ENCODE measurements at regions not wholly inside any gene's neighbourhood (a gene's known extent, or its start where the extent isn't known, plus 50 kb on each side); places are given as distances from the start of the nearest gene placed in this dataset.

- H4K5ac ChIP-seq (ENCODE audit: low read depth, low read length): peak overlapping the region; percentile 35; the same call in 1 of the 2 replicates
- no peak overlapping the region for H3K23ac ChIP-seq (ENCODE audit: low read depth, low read length)
- peak; percentile 90 for ATAC-seq (ENCODE audit: low read depth)
- H3K4me3 ChIP-seq (ENCODE audit: insufficient read depth, low read depth, low read length): no peak overlapping the region
- H2BK120ac ChIP-seq (ENCODE audit: low read depth, low read length): peak overlapping the region; percentile 65
- H3K56ac ChIP-seq (ENCODE audit: extremely low read depth, insufficient read depth, low read length): peak overlapping the region; percentile 45; the same call in 1 of the 2 replicates
- H2AK5ac ChIP-seq (ENCODE audit: low read depth, low read length): no peak overlapping the region
- intact Hi-C loops (cut with micrococcal nuclease): loop anchor here (1.0 to 5.0 kb wide), 7 partner anchors 60 to 823 kb away; no protein-coding TSS in a partner anchor
- in situ Hi-C loops (cut with MboI; ENCODE audit: low sequenced_read_pairs): no loop called here
- peaks cover 2% of the 10 kb centered on the region; the same call in 1 of the 2 replicates for H3K9me3 ChIP-seq (ENCODE audit: control insufficient read depth, insufficient read depth, low read length)
- no peaks in the 10 kb centered on the region for H4K20me1 ChIP-seq (ENCODE audit: insufficient read depth, low read length)
- H2AK9ac ChIP-seq (replicated peaks; ENCODE audit: low read depth, low read length, poor library complexity): no peak overlapping the region
- H2BK15ac ChIP-seq (ENCODE audit: low read depth, low read length): no peak overlapping the region
- H2BK5ac ChIP-seq (ENCODE audit: low read depth, low read length, poor library complexity, severe bottlenecking): peak overlapping the region; percentile 87
- H4K91ac ChIP-seq (ENCODE audit: insufficient read depth, low read depth, low read length): no peak overlapping the region
- H3K27me3 ChIP-seq (ENCODE audit: control insufficient read depth, insufficient read depth, low read length): no peaks in the 10 kb centered on the region
- ChIA-PET CTCF (interaction anchor here (0.7 to 1.9 kb wide), 2 partner anchors 62 to 253 kb away, joined by 6 to 8 read pairs; no protein-coding TSS in a partner anchor), POLR2A (ENCODE audit: unreplicated experiment) (no interaction called here)
- H3K18ac ChIP-seq (ENCODE audit: low read depth, low read length): peak overlapping the region; percentile 55
- peak overlapping the region in 1 of 2 experiments; percentile 35; a peak in 2 of 4 replicates for H4K8ac ChIP-seq (ENCODE audit: low read depth in 2 of 2, low read length in 2 of 2)
- no peaks in the 10 kb centered on the region for H3K36me3 ChIP-seq (ENCODE audit: control insufficient read depth, insufficient read depth, low read length)
- H3K27ac ChIP-seq (ENCODE audit: insufficient read depth, low read length): peak overlapping the region; percentile 89; the same call in 1 of the 2 replicates
- TF ChIP-seq CHD1 (IDR thresholded peaks at IDR 0.05; ENCODE audit: low read depth, low read length) (no peak), MAFK (IDR thresholded peaks at IDR 0.05; ENCODE audit: low read depth, low read length) (peak; percentile 100), RFX5 (IDR thresholded peaks at IDR 0.05; ENCODE audit: low read depth, low read length) (no peak), RAD21 (IDR thresholded peaks at IDR 0.05; ENCODE audit: low read length) (peak; percentile 89), POLR2A (IDR thresholded peaks at IDR 0.05; ENCODE audit: low read depth, low read length) (no peak), MXI1 (IDR thresholded peaks at IDR 0.05; ENCODE audit: borderline replicate concordance, low read depth, low read length) (no peak), NFE2L2 (IDR thresholded peaks at IDR 0.05; ENCODE audit: low read depth, low read length) (peak; percentile 97), CEBPB (IDR thresholded peaks at IDR 0.05; ENCODE audit: low read depth, low read length) (no peak), FOS (IDR thresholded peaks at IDR 0.05; ENCODE audit: low read depth, low read length) (peak; percentile 49; the same call in 1 of the 2 replicates), ELK1 (IDR thresholded peaks at IDR 0.05; ENCODE audit: borderline replicate concordance, low read depth, low read length) (no peak), BHLHE40 (IDR thresholded peaks at IDR 0.05; ENCODE audit: low read depth, low read length) (no peak), CTCF (conservative IDR thresholded peaks at IDR 0.05; ENCODE audit: low read depth, low read length) (peak; percentile 65), USF2 (IDR thresholded peaks at IDR 0.05; ENCODE audit: low read depth, low read length) (no peak), RCOR1 (IDR thresholded peaks at IDR 0.05; ENCODE audit: insufficient replicate concordance, low read length) (no peak), SMC3 (IDR thresholded peaks at IDR 0.05; ENCODE audit: low read depth, low read length) (peak; percentile 85), MAZ (IDR thresholded peaks at IDR 0.05; ENCODE audit: borderline replicate concordance, low read depth, low read length) (no peak)
- peak overlapping the region; percentile 42; the same call in 1 of the 2 replicates for H3K4ac ChIP-seq (ENCODE audit: low read depth, low read length)
- BruUV-seq (replicated peaks): no TSS peak
- dilution Hi-C loops (cut with HindIII; ENCODE audit: low sequenced_read_pairs, unreplicated experiment): no loop called here
- WGBS, 2 experiments (ENCODE audit: extremely low coverage in 2 of 2, insufficient read length in 1 of 2): no CpG with 5 or more reads among the region's 1 CpG
- peaks cover 8% of the 10 kb centered on the region for H3K4me1 ChIP-seq (ENCODE audit: control insufficient read depth, insufficient read depth, low read length)
- no peaks in the 10 kb centered on the region for H3K9me1 ChIP-seq (ENCODE audit: insufficient read depth, low read length)
- no peaks in the 10 kb centered on the region for H3K79me1 ChIP-seq (ENCODE audit: low read depth in 1 of 2, low read length in 2 of 2)
- H3K4me2 ChIP-seq (ENCODE audit: low read depth, low read length): peak overlapping the region; percentile 54; the same call in 1 of the 2 replicates
- peak; percentile 96 for DNase-seq
- peak overlapping the region; percentile 39; the same call in 1 of the 2 replicates for H3K9ac ChIP-seq (ENCODE audit: low read depth, low read length)
- no peak overlapping the region for H3K14ac ChIP-seq (replicated peaks; ENCODE audit: low read depth, low read length)
- no peak overlapping the region for H2AFZ ChIP-seq (replicated peaks; ENCODE audit: low read length, poor library complexity)
- peak overlapping the region; percentile 44; the same call in 1 of the 2 replicates for H2BK20ac ChIP-seq (ENCODE audit: low read depth, low read length)
Measured at GRCh38 chr2:189347540-189347939, 93.7 kb upstream of the WDR75 start.

All from IMR-90 (cell line).